ENCODE measurements at regions not wholly inside any gene's neighbourhood (a gene's known extent, or its start where the extent isn't known, plus 50 kb on each side); places are given as distances from the start of the nearest gene placed in this dataset.
"Not testable (repeated sequence)": the region's sequence is repeated elsewhere in the genome, so short reads cannot be mapped to it uniquely, and the experiment has no call there.

- no peaks in the 10 kb centered on the region for H3K36me3 ChIP-seq (ENCODE audit: control insufficient read depth, insufficient read depth, low read length)
- peaks cover 0 to 4% (median 3%) of the 10 kb centered on the region in 7 donors for H3K9me3 Mint-ChIP-seq
- H3K27me3 Mint-ChIP-seq = no peaks in the 10 kb centered on the region
- no peaks in the 10 kb centered on the region for H3K9me3 ChIP-seq (ENCODE audit: control insufficient read depth in 2 of 2, low read length in 2 of 2)
- ATAC-seq (ENCODE audit: low read depth in 2 of 2) (no peak), DNase-seq (no peak)
- no peak overlapping the region for H3K27ac ChIP-seq (ENCODE audit: insufficient read depth, low read length, poor library complexity, severe bottlenecking)
- no peak overlapping the region for H3K27ac Mint-ChIP-seq
- no peak overlapping the region for H3K4me3 ChIP-seq (ENCODE audit: low read depth, low read length)
- no peaks in the 10 kb centered on the region for H3K27me3 ChIP-seq (ENCODE audit: control insufficient read depth, insufficient read depth, low read length)
- H3K4me1 Mint-ChIP-seq = no peaks in the 10 kb centered on the region
- no peak overlapping the region for H3K4me3 Mint-ChIP-seq
- H3K4me1 ChIP-seq (ENCODE audit: control insufficient read depth, insufficient read depth, low read length, poor library complexity, severe bottlenecking) = no peaks in the 10 kb centered on the region
- H3K36me3 Mint-ChIP-seq = no peaks in the 10 kb centered on the region
Measured at GRCh38 chr3:191111722-191112121, 87.3 kb upstream of the OSTN start.

- H3K27me3 Mint-ChIP-seq = peaks cover 4% of the 10 kb centered on the region
- Histone ChIP-seq H3K27ac (ENCODE audit: insufficient read depth, low read length, poor library complexity, severe bottlenecking) (no peak overlapping the region), H3K27me3 (ENCODE audit: control insufficient read depth, insufficient read depth, low read length) (no peaks in the 10 kb centered on the region), H3K9me3 (ENCODE audit: control insufficient read depth in 2 of 2, low read length in 2 of 2) (no peaks in the 10 kb centered on the region), H3K4me1 (ENCODE audit: control insufficient read depth, insufficient read depth, low read length, poor library complexity, severe bottlenecking) (no peaks in the 10 kb centered on the region), H3K4me3 (ENCODE audit: low read depth, low read length) (no peak overlapping the region), H3K36me3 (ENCODE audit: control insufficient read depth, insufficient read depth, low read length) (no peaks in the 10 kb centered on the region)
- no peaks in the 10 kb centered on the region for H3K36me3 Mint-ChIP-seq
- no peak overlapping the region for H3K4me3 Mint-ChIP-seq
- ATAC-seq (ENCODE audit: low read depth in 2 of 2) (no peak), DNase-seq (no peak)
- peaks cover 0 to 11% (median 2%) of the 10 kb centered on the region in 7 donors for H3K9me3 Mint-ChIP-seq
- no peak overlapping the region for H3K27ac Mint-ChIP-seq
- H3K4me1 Mint-ChIP-seq = no peaks in the 10 kb centered on the region
Measured at GRCh38 chr3:191105418-191105817, 93.6 kb upstream of the OSTN start.

- H3K27me3 Mint-ChIP-seq = peaks cover 4% of the 10 kb centered on the region
- H3K4me3 Mint-ChIP-seq = no peak overlapping the region
- H3K36me3 Mint-ChIP-seq = no peaks in the 10 kb centered on the region
- Histone ChIP-seq H3K27me3 (ENCODE audit: control insufficient read depth, insufficient read depth, low read length) (no peaks in the 10 kb centered on the region), H3K27ac (ENCODE audit: insufficient read depth, low read length, poor library complexity, severe bottlenecking) (no peak overlapping the region), H3K4me3 (ENCODE audit: low read depth, low read length) (no peak overlapping the region), H3K4me1 (ENCODE audit: control insufficient read depth, insufficient read depth, low read length, poor library complexity, severe bottlenecking) (no peaks in the 10 kb centered on the region), H3K9me3 (ENCODE audit: control insufficient read depth in 2 of 2, low read length in 2 of 2) (no peaks in the 10 kb centered on the region), H3K36me3 (ENCODE audit: control insufficient read depth, insufficient read depth, low read length) (no peaks in the 10 kb centered on the region)
- no peak for DNase-seq
- H3K4me1 Mint-ChIP-seq = no peaks in the 10 kb centered on the region
- no peak overlapping the region for H3K27ac Mint-ChIP-seq
- H3K9me3 Mint-ChIP-seq = peaks cover 0 to 6% (median 0%) of the 10 kb centered on the region in 7 donors
- ATAC-seq (ENCODE audit: low read depth in 2 of 2) = no peak
Measured at GRCh38 chr3:191100516-191100915, 98.5 kb upstream of the OSTN start.

GRCh38 chr3:191094057-191094845, 104.8 kb upstream of the OSTN start:
- Histone ChIP-seq H3K4me3 (ENCODE audit: low read depth, low read length) (no peak overlapping the region), H3K9me3 (ENCODE audit: control insufficient read depth in 2 of 2, low read length in 2 of 2) (no peaks in the 10 kb centered on the region), H3K27me3 (ENCODE audit: control insufficient read depth, insufficient read depth, low read length) (no peaks in the 10 kb centered on the region), H3K4me1 (ENCODE audit: control insufficient read depth, insufficient read depth, low read length, poor library complexity, severe bottlenecking) (no peaks in the 10 kb centered on the region), H3K36me3 (ENCODE audit: control insufficient read depth, insufficient read depth, low read length) (no peaks in the 10 kb centered on the region), H3K27ac (ENCODE audit: insufficient read depth, low read length, poor library complexity, severe bottlenecking) (no peak overlapping the region)
- Mint-ChIP-seq H3K27ac (no peak overlapping the region), H3K4me1 (no peaks in the 10 kb centered on the region), H3K27me3 (no peaks in the 10 kb centered on the region), H3K4me3 (no peak overlapping the region), H3K36me3 (no peaks in the 10 kb centered on the region), H3K9me3 (peaks cover 0 to 2% (median 0%) of the 10 kb centered on the region in 7 donors)
- DNase-seq (no peak), ATAC-seq (ENCODE audit: low read depth in 2 of 2) (no peak)

- DNase-seq = no peak
- Mint-ChIP-seq H3K27ac (peak overlapping the region in 1 of 3 donors; percentile 35), H3K9me3 (peaks cover 0 to 3% (median 0%) of the 10 kb centered on the region in 7 donors), H3K27me3 (no peaks in the 10 kb centered on the region), H3K36me3 (no peaks in the 10 kb centered on the region), H3K4me1 (no peaks in the 10 kb centered on the region), H3K4me3 (no peak overlapping the region)
- Histone ChIP-seq H3K4me3 (ENCODE audit: low read depth, low read length) (no peak overlapping the region), H3K4me1 (ENCODE audit: control insufficient read depth, insufficient read depth, low read length, poor library complexity, severe bottlenecking) (no peaks in the 10 kb centered on the region), H3K9me3 (ENCODE audit: control insufficient read depth in 2 of 2, low read length in 2 of 2) (no peaks in the 10 kb centered on the region), H3K27ac (ENCODE audit: insufficient read depth, low read length, poor library complexity, severe bottlenecking) (no peak overlapping the region), H3K36me3 (ENCODE audit: control insufficient read depth, insufficient read depth, low read length) (no peaks in the 10 kb centered on the region), H3K27me3 (ENCODE audit: control insufficient read depth, insufficient read depth, low read length) (no peaks in the 10 kb centered on the region)
- ATAC-seq (ENCODE audit: low read depth in 2 of 2) = no peak
Measured at GRCh38 chr3:191087391-191087790, 111.7 kb upstream of the OSTN start.

- no peak for ATAC-seq (ENCODE audit: low read depth in 2 of 2)
- DNase-seq = no peak
- no peaks in the 10 kb centered on the region for H3K9me3 ChIP-seq (ENCODE audit: control insufficient read depth in 2 of 2, low read length in 2 of 2)
- H3K27ac ChIP-seq (ENCODE audit: insufficient read depth, low read length, poor library complexity, severe bottlenecking) = no peak overlapping the region
- Mint-ChIP-seq H3K36me3 (no peaks in the 10 kb centered on the region), H3K27me3 (no peaks in the 10 kb centered on the region), H3K9me3 (peaks cover 2 to 11% (median 9%) of the 10 kb centered on the region in 7 donors), H3K27ac (no peak overlapping the region), H3K4me3 (no peak overlapping the region), H3K4me1 (no peaks in the 10 kb centered on the region)
- H3K4me1 ChIP-seq (ENCODE audit: control insufficient read depth, insufficient read depth, low read length, poor library complexity, severe bottlenecking) = no peaks in the 10 kb centered on the region
- no peaks in the 10 kb centered on the region for H3K27me3 ChIP-seq (ENCODE audit: control insufficient read depth, insufficient read depth, low read length)
- H3K36me3 ChIP-seq (ENCODE audit: control insufficient read depth, insufficient read depth, low read length) = no peaks in the 10 kb centered on the region
- H3K4me3 ChIP-seq (ENCODE audit: low read depth, low read length) = no peak overlapping the region
Measured at GRCh38 chr3:191085091-191085490, 114.0 kb upstream of the OSTN start.

- not testable (repeated sequence) for H3K27me3 ChIP-seq (ENCODE audit: control insufficient read depth, insufficient read depth, low read length); H3K4me3 ChIP-seq (ENCODE audit: low read depth, low read length); H3K4me1 ChIP-seq (ENCODE audit: control insufficient read depth, insufficient read depth, low read length, poor library complexity, severe bottlenecking); H3K4me3 Mint-ChIP-seq; H3K27me3 Mint-ChIP-seq; H3K27ac Mint-ChIP-seq; H3K36me3 ChIP-seq (ENCODE audit: control insufficient read depth, insufficient read depth, low read length); H3K36me3 Mint-ChIP-seq; H3K9me3 ChIP-seq (ENCODE audit: control insufficient read depth in 2 of 2, low read length in 2 of 2); H3K4me1 Mint-ChIP-seq; ATAC-seq (ENCODE audit: low read depth in 2 of 2); H3K27ac ChIP-seq (ENCODE audit: insufficient read depth, low read length, poor library complexity, severe bottlenecking); DNase-seq
- peaks cover 5 to 23% (median 16%) of the 10 kb centered on the region in 7 donors for H3K9me3 Mint-ChIP-seq
Measured at GRCh38 chr3:191078913-191079312, 120.1 kb upstream of the OSTN start.

GRCh38 chr3:191076903-191077552, 122.0 kb upstream of the OSTN start:
- Mint-ChIP-seq H3K9me3 (peaks cover 5 to 23% (median 13%) of the 10 kb centered on the region in 7 donors), H3K27ac (no peak overlapping the region), H3K4me3 (no peak overlapping the region), H3K27me3 (no peaks in the 10 kb centered on the region), H3K36me3 (no peaks in the 10 kb centered on the region), H3K4me1 (no peaks in the 10 kb centered on the region)
- Histone ChIP-seq H3K4me3 (ENCODE audit: low read depth, low read length) (no peak overlapping the region), H3K27me3 (ENCODE audit: control insufficient read depth, insufficient read depth, low read length) (no peaks in the 10 kb centered on the region), H3K36me3 (ENCODE audit: control insufficient read depth, insufficient read depth, low read length) (no peaks in the 10 kb centered on the region), H3K4me1 (ENCODE audit: control insufficient read depth, insufficient read depth, low read length, poor library complexity, severe bottlenecking) (no peaks in the 10 kb centered on the region), H3K9me3 (ENCODE audit: control insufficient read depth in 2 of 2, low read length in 2 of 2) (peaks cover 0 to 3% of the 10 kb centered on the region in 2 experiments), H3K27ac (ENCODE audit: insufficient read depth, low read length, poor library complexity, severe bottlenecking) (no peak overlapping the region)
- DNase-seq (no peak), ATAC-seq (ENCODE audit: low read depth in 2 of 2) (no peak)

All from CD4-positive, CD25-positive, alpha-beta regulatory T cell (primary cell).